ENCODE measurements at regions not wholly inside any gene's neighbourhood (a gene's known extent, or its start where the extent isn't known, plus 50 kb on each side); places are given as distances from the start of the nearest gene placed in this dataset.

- no peak for TF ChIP-seq GATA2 (IDR thresholded peaks at IDR 0.05; ENCODE audit: low read depth, low read length)
- TF ChIP-seq GATA3 (IDR thresholded peaks at IDR 0.05; ENCODE audit: low read depth, low read length): no peak
These were observed 787.4 kb downstream of the DACH1 start for GRCh38 chr13:71079638-71080037.
